ENCODE measurements at regions not wholly inside any gene's neighbourhood (a gene's known extent, or its start where the extent isn't known, plus 50 kb on each side); places are given as distances from the start of the nearest gene placed in this dataset.

DNA sequence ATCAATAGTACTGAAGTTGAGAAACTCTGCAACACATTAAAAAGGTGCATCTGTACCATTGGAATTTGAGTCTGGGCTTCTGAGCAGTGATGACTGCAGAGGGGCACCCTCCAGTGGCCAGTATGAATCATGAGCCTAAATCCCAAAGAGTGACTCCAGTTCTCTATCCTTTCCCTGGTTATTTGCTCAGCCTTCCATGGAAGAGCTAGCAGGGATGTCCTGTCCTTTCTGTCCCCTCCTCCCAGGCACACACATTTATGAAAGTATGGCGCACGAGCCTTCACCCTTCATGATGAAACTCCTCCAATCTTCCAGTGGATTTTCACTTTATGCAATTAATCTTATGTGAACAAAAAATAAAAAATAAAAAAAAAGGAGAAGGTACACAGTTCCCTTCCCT lies 81.0 kb downstream of the ESM1 start:
- TF ChIP-seq, protein P1, sequence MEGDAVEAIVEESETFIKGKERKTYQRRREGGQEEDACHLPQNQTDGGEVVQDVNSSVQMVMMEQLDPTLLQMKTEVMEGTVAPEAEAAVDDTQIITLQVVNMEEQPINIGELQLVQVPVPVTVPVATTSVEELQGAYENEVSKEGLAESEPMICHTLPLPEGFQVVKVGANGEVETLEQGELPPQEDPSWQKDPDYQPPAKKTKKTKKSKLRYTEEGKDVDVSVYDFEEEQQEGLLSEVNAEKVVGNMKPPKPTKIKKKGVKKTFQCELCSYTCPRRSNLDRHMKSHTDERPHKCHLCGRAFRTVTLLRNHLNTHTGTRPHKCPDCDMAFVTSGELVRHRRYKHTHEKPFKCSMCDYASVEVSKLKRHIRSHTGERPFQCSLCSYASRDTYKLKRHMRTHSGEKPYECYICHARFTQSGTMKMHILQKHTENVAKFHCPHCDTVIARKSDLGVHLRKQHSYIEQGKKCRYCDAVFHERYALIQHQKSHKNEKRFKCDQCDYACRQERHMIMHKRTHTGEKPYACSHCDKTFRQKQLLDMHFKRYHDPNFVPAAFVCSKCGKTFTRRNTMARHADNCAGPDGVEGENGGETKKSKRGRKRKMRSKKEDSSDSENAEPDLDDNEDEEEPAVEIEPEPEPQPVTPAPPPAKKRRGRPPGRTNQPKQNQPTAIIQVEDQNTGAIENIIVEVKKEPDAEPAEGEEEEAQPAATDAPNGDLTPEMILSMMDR (conservative IDR thresholded peaks at IDR 0.05) = peak; percentile 67
- no peak for TF ChIP-seq EZH2 (IDR thresholded peaks at IDR 0.05; ENCODE audit: low read depth)

All from PC-9 (cell line).